Breast epithelium (tissue), 4 donors: ENCODE measurements at regions not wholly inside any gene's neighbourhood (a gene's known extent, or its start where the extent isn't known, plus 50 kb on each side); places are given as distances from the start of the nearest gene placed in this dataset.

ENCODE experiments used
- DNase-seq, 2 donors: peaks; one replicate each; pipeline ENCODE4 v3.0.0-alpha.2; 2019; ENCODE audit warnings: low spot score in 2 of 2
- H3K27ac ChIP-seq, 2 donors: fragments of 200-600 bp; sonication (generic) in 1 of 2; one replicate each; pipeline ENCODE4 v1.5.1; 2016 to 2019; ENCODE audit warnings: mild to moderate bottlenecking in 1 of 2
- H3K27me3 ChIP-seq, 2 donors: fragments of 200-600 bp; sonication (generic) in 1 of 2; one replicate each; pipeline versions ENCODE4 v1.5.1 to v1.6.0; 2017 to 2019; ENCODE audit warnings: control low read depth in 1 of 2, mild to moderate bottlenecking in 1 of 2
- H3K36me3 ChIP-seq: fragments of 200-600 bp; one replicate; pipeline ENCODE4 v1.5.1; 2019
- H3K4me1 ChIP-seq, 2 donors: fragments of 200-600 bp; sonication (generic); one replicate each; pipeline ENCODE4 v1.5.1; 2016 to 2019; ENCODE audit warnings: control low read depth in 1 of 2
- H3K4me3 ChIP-seq, 3 donors: fragments of 200-600 bp; sonication (generic); 1 replicate in 2 of 3; 2 replicates in 1 of 3; pipeline ENCODE4 v1.5.1; 2016 to 2019; ENCODE audit warnings: mild to moderate bottlenecking in 3 of 3, moderate library complexity in 2 of 3
- H3K9me3 ChIP-seq, 2 donors: fragments of 200-600 bp; sonication (generic) in 1 of 2; one replicate each; pipeline ENCODE4 v1.5.1; 2016 to 2019; ENCODE audit warnings: control low read depth in 1 of 2
- POLR2A ChIP-seq: fragments of 450-650 bp; IDR thresholded peaks from one replicate; pipeline ENCODE4 v1.6.1; 2016; ENCODE audit warnings: antibody characterized with exemption, mild to moderate bottlenecking, moderate library complexity
- POLR2AphosphoS5 ChIP-seq, 3 donors: sonication (generic); formaldehyde crosslinking; IDR thresholded peaks; one replicate each; pipeline ENCODE4 v1.6.1; 2017; ENCODE audit warnings: antibody characterized with exemption in 3 of 3
- intact Hi-C: fragments of 100-400 bp; cut with DNase I; formaldehyde crosslinking; loops from one replicate; pipeline ENCODE4 v1.15.1; 2023; ENCODE audit warnings: low total_unique reads
- TF ChIP-seq, protein P1 (sequence below), 3 donors: fragments of 450-650 bp; IDR thresholded peaks; one replicate each; pipeline ENCODE4 v1.5.1; 2016 to 2017; ENCODE audit warnings: antibody characterized with exemption in 3 of 3, mild to moderate bottlenecking in 3 of 3, moderate library complexity in 3 of 3

DNA sequence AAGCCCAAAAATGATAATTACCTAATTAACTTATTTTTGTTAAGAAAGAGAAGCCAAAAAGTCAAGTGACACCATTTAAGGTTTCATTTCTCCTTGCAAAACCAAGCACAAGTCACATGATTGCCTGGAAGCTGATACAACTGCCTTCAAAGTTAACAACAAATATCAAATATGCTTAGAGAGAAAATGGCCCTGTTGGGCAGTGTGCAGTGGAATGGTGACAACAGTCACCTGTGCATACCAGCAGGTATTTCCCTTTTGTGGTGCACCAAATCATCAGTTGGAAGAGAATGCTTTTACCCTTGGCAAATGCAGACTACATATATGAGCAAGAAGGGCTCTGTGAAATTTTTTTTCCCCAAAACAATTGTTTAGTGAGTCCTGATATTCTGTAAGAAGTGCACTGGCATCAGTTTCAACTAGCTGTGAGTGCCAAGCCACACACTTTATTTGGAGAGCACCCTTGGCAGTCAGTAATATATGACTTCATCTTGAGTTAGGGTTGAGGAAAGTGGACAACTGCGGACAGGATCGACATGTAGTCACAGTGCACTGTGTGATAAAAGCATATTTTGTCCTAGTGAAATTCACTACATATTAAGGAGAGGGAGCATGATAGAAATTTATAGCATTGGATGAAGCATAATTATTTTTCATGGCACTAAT, 74.9 kb upstream of the DOCK10 start:
- intact Hi-C loops: no loop called here
- TF ChIP-seq POLR2AphosphoS5 (IDR thresholded peaks at IDR 0.05): no peak
- TF ChIP-seq, protein P1, sequence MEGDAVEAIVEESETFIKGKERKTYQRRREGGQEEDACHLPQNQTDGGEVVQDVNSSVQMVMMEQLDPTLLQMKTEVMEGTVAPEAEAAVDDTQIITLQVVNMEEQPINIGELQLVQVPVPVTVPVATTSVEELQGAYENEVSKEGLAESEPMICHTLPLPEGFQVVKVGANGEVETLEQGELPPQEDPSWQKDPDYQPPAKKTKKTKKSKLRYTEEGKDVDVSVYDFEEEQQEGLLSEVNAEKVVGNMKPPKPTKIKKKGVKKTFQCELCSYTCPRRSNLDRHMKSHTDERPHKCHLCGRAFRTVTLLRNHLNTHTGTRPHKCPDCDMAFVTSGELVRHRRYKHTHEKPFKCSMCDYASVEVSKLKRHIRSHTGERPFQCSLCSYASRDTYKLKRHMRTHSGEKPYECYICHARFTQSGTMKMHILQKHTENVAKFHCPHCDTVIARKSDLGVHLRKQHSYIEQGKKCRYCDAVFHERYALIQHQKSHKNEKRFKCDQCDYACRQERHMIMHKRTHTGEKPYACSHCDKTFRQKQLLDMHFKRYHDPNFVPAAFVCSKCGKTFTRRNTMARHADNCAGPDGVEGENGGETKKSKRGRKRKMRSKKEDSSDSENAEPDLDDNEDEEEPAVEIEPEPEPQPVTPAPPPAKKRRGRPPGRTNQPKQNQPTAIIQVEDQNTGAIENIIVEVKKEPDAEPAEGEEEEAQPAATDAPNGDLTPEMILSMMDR (IDR thresholded peaks at IDR 0.05): no peak
- Histone ChIP-seq H3K27me3 (no peaks in the 10 kb centered on the region), H3K27ac (no peak overlapping the region), H3K36me3 (no peaks in the 10 kb centered on the region), H3K4me3 (no peak overlapping the region), H3K9me3 (no peaks in the 10 kb centered on the region), H3K4me1 (no peaks in the 10 kb centered on the region)
- DNase-seq: no peak

DNA sequence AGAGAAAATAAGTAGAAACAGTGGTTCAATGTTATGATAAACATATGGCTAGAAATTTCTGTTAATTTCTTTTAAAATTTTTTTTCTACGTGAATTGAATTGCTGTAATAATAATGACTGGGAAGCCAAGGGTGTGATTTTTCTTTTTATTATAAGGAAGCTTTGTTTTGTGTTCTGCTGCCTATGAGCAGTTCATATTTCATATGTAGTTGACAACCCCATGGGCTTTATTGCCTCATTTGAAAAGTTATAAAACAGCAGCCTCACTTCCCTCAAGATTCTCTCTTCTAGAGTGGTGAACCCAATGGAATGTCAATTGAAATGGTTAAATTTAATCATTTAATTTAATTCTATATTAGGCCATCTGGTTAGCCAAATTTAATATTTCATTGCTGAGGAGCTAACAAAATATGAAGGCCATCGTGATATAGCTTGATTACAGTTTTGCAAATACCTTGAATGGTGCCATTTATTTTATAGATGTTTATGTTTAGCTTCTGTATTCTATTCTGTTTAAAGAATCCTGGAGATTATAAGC, 72.6 kb upstream of the DOCK10 start:
- no peak for TF ChIP-seq POLR2A
- no peak for TF ChIP-seq POLR2AphosphoS5 (IDR thresholded peaks at IDR 0.05)
- TF ChIP-seq, protein P1 (IDR thresholded peaks at IDR 0.05): no peak
- no peaks in the 10 kb centered on the region for H3K27me3 ChIP-seq
- H3K36me3 ChIP-seq: no peaks in the 10 kb centered on the region
- DNase-seq: no peak
- H3K4me1 ChIP-seq: no peaks in the 10 kb centered on the region
- no peak overlapping the region for H3K4me3 ChIP-seq
- intact Hi-C loops: no loop called here
- H3K9me3 ChIP-seq: no peaks in the 10 kb centered on the region
- no peak overlapping the region for H3K27ac ChIP-seq

- no peak for DNase-seq
- Histone ChIP-seq H3K36me3 (no peaks in the 10 kb centered on the region), H3K4me3 (no peak overlapping the region), H3K27me3 (no peaks in the 10 kb centered on the region), H3K27ac (no peak overlapping the region), H3K4me1 (no peaks in the 10 kb centered on the region), H3K9me3 (no peaks in the 10 kb centered on the region)
- TF ChIP-seq POLR2A (no peak), POLR2AphosphoS5 (IDR thresholded peaks at IDR 0.05) (no peak)
- TF ChIP-seq, protein P1 (IDR thresholded peaks at IDR 0.05): no peak
- intact Hi-C loops: no loop called here
These were observed 71.2 kb upstream of the DOCK10 start for GRCh38 chr2:225113371-225114015.

DNA sequence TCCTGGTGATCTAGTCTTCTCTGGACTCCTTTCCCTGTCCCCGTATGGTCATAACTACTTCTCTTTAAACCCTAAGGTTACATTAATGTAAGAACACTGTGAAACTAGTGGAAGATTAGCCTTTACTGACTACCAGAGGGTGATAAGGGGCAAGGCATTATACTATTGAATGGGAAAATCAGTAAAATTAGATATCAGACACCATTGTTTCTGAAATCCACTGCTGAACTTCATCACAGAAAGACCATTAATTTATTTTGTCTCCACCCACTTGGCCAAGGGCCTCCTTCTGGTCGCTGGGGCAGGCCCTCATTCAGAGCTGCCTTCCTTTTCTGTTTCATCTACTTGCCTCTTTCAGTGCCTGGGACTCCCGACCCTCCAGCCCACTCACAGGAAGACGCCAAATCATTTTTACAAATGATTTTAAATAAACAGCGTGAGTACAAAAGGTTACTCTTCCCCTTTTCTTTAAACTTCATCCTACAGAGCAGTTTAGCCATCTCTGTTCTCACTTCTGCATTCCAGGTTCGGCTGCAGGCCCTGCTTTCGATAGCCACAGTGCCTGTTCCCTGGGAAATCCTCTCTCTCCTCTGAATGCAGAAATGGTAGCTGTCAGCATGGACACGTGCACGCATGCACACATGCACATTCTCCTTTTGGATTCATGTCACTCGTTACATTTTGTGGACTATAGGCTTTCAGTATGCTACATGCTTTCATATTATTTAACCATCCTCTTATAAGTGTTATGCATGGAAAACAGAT, 70.3 kb upstream of the DOCK10 start:
- no peak overlapping the region for H3K4me3 ChIP-seq
- no peaks in the 10 kb centered on the region for H3K27me3 ChIP-seq
- DNase-seq: no peak
- no peaks in the 10 kb centered on the region for H3K4me1 ChIP-seq
- H3K9me3 ChIP-seq: no peaks in the 10 kb centered on the region
- intact Hi-C loops: no loop called here
- no peaks in the 10 kb centered on the region for H3K36me3 ChIP-seq
- no peak overlapping the region for H3K27ac ChIP-seq
- TF ChIP-seq POLR2A (no peak), POLR2AphosphoS5 (IDR thresholded peaks at IDR 0.05) (no peak)
- TF ChIP-seq, protein P1 (IDR thresholded peaks at IDR 0.05): no peak

- H3K27ac ChIP-seq: no peak overlapping the region
- intact Hi-C loops: no loop called here
- no peak overlapping the region for H3K4me3 ChIP-seq
- no peaks in the 10 kb centered on the region for H3K4me1 ChIP-seq
- DNase-seq: no peak
- H3K27me3 ChIP-seq: no peaks in the 10 kb centered on the region
- no peak for TF ChIP-seq POLR2AphosphoS5 (IDR thresholded peaks at IDR 0.05)
- TF ChIP-seq, protein P1 (IDR thresholded peaks at IDR 0.05): no peak
- no peaks in the 10 kb centered on the region for H3K36me3 ChIP-seq
- no peaks in the 10 kb centered on the region for H3K9me3 ChIP-seq
These were observed 66.5 kb upstream of the DOCK10 start for GRCh38 chr2:225108805-225109204.
